HL-60 (cell line): ENCODE measurements at regions not wholly inside any gene's neighbourhood (a gene's known extent, or its start where the extent isn't known, plus 50 kb on each side); places are given as distances from the start of the nearest gene placed in this dataset.

Experiments
- CTCF ChIP-seq: IDR thresholded peaks from one replicate; pipeline ENCODE4 v1.5.1; 2011; ENCODE audit warnings: low read length, control low read depth, inconsistent platforms; ENCODE audit not compliant: insufficient read depth
- GABPA ChIP-seq: IDR thresholded peaks from 2 replicates; pipeline ENCODE4 v1.6.1; 2012; ENCODE audit warnings: low read depth
- POLR2AphosphoS5 ChIP-seq: IDR thresholded peaks from 2 replicates; pipeline ENCODE4 v1.6.1; 2012; ENCODE audit warnings: low read depth
- REST ChIP-seq: IDR thresholded peaks from 2 replicates; pipeline ENCODE4 v1.6.1; 2012; ENCODE audit warnings: low read depth; ENCODE audit not compliant: insufficient replicate concordance
- SPI1 ChIP-seq: IDR thresholded peaks from 2 replicates; pipeline ENCODE4 v1.6.1; 2012; ENCODE audit warnings: low read depth, mild to moderate bottlenecking, borderline replicate concordance

DNA sequence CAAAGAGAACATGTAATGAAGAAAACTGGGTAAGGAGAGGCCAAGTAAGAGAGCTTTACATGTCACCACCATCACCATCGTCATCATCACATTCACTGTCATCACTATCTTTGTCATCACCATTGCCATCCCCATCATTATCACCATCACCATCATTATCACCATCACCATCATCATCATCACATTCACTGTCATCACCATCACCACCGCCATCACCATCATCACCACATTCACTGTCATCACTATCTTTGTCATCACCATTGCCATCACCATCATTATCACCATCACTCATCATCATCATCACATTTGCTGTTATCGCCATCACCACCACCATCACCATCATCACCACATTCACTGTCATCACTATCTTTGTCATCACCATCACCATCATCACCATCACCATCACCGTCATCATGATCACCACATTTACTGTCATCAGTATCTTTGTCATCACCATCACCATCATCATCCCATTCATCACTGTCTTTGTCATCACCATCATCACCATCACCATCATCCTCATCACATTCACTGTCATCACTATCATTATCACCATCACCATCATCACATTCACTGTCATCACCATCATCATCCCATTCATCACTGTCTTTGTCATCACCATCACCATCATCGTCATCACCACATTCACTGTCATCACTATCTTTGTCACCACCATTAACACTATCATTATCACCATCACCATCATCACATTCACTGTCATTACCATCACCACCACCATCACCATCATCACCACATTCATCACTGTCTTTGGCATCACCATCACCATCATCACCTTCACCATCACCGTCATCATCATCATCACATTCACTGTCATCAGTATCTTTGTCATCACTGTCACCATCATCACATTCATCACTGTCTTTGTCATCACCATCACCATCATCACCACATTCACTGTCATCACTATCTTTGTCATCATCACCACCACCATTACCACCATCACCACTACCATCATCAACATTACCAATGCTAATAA is 172.3 kb downstream of the ERMARD start:
- TF ChIP-seq GABPA (no peak), POLR2AphosphoS5 (no peak), CTCF (no peak), SPI1 (no peak), REST (no peak)
